ENCODE measurements at regions not wholly inside any gene's neighbourhood (a gene's known extent, or its start where the extent isn't known, plus 50 kb on each side); places are given as distances from the start of the nearest gene placed in this dataset.

DNA sequence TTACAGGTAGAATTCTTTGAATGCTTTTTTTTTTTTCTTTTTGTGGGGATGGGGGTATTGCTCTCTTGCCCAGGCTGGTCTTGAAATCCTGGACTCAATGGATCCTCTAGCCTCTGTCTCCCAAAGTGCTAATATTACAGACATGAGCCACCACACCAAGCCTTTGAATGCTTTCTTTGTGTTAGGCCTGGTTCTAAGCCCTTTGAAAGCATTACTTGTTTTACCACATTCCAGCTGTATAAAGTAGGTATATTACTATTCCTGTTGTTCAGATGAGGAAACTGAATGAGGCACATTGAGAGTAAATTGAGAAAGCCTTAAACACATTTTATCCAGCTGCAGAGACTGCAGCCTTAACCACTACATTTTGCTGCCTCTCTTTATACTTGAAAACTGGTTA, 841.8 kb upstream of the ADGRL4 start:
- no peak for DNase-seq

DNA sequence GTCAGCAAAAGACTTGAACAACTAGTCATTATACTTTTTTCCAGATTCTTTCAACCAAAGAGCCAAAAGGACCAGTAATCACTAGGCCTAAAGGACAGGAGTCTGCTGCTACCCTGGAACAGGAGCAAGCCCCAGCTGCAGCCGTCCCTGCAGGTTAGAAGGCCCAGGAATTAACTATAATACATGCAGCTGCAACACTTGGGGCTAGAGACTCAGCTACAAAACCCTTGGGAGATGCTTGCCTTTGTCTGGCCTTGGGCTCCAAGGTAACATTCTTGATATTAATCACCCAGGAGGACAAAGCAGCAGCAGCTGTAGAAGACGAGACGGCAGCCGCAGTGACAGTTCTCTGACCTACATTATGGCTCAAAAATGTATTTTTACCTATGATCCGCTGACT, 841.2 kb upstream of the ADGRL4 start:
- DNase-seq = no peak

DNA sequence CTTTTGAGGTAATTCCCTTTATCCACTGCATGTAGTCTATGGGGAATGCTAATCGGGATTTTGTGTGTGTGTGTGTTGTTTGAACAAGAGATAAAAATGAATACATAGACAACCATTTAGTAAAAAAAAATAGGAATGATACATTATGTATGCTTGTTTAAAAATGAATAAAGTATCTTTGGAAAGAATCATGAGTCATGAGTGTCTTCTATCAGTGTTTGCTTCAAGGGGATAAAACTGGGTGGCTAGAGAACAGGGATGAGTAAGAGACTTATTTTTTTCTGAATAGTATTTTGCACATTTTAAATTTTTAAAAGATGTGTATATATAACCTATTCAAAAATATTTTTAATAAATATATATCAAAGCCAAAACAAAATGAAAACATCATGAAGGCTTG, 839.4 kb upstream of the ADGRL4 start:
- no peak for DNase-seq

DNA sequence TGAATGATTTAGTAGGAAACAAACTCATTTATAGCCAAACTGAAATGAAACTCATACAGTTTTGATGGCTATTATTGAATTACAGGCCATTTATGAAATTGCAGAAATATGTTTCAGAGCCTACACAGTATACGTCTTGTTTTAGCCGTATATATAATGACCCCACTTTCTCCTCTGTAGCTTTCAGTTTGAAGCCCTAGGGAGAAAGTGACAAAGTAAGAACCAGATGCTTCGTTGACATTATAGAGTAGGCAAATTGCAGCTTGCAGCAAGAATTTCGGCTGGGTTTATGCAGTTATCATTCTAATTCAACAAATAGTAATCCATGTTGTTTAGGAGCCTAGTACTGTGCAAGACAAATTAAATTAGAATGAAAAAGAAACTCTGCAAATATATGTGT, 836.3 kb upstream of the ADGRL4 start:
- DNase-seq = no peak

DNA sequence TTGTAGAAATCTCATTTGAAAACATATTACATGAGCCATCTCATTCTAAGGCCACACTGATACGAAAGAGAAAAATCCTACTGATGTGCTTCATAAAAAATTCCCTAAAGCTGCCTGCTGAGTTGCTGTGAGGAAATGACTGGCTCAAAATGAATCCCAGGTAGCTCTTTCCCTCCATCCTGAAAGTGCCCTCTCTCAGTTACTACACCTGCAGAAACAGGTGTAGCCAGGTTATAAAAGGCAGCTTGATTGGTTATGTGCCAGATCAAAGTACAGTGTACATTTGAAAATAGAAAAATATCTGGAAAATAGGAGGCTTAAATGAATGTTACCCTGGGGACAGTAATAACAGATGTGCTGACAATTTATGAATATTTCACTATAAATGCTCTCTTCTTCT, 833.4 kb upstream of the ADGRL4 start:
- DNase-seq = no peak

DNA sequence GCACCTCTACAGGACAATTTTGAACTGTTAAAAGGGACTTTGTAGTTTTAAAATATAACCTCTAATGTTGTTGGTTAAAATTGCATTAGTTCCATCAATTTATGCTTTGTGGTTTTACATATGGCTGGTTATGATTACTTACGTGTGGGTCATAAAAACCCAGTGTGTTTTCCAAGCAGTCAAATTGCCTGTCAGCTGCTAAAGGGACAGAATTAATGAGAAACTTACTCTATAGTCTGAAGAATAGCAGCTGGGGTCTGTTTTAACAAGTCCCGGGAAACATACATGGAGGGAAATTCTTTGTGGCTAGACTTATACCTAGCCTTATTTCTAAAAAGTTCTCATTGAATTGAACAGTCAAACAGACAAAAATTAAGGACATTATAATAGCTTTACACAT, 820.9 kb upstream of the ADGRL4 start:
- no peak for DNase-seq

DNA sequence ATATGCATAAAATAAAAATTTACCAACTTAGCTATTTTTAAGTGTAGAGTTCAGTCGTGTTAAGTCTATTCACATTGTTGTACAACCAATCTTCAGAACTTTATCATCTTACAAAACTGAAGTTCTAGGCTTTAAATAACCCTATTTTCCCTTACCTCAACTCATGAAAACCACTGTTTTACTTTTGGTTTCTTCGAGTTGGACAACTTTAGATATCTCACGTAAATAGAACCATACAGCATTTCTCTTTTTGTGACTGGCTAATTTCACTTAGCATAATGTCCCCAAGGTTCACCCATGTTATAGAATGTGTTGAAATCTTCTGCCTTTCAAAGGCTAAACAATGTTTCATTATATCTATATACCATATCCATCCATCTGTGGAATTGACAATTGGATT, 819.0 kb upstream of the ADGRL4 start:
- no peak for DNase-seq

DNA sequence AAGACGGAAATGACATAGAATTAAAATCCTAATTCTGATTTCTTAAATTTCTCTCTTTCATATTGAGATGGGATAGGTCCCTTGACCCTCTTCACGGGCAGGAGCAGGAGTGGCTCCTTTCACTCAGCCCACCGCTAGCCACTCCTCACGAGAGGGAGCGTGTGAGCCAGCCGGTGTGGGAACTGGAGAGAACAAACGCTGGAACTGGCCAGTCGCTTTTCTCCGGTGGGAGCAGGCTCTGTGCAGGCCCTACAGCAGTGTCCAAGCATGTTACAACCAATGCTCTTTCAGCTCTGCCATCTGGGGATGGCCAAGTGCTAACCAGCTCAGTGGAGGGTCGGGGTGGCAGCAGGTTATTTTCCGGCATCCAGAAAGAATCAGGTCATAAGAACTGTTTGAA, 815.5 kb upstream of the ADGRL4 start:
- DNase-seq = no peak

DNA sequence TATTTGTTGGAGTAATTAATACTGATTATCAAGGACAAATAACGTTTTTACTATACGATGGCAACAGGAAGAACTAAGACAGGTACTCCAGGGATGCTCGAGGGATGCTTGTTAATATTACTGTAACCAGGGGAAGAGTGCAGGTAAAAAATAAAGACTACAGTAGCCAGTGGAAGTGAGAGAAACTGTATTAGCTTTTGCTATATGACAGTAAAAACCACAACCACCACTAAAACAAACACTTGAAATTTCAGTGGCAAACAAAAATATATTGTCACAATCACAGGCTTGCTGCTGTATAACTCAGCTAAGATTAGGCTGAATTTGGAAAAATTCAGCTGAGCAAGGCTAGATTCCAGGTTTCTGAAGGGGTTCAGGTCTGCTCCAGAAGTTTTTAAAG, 812.6 kb upstream of the ADGRL4 start:
- no peak for DNase-seq

DNA sequence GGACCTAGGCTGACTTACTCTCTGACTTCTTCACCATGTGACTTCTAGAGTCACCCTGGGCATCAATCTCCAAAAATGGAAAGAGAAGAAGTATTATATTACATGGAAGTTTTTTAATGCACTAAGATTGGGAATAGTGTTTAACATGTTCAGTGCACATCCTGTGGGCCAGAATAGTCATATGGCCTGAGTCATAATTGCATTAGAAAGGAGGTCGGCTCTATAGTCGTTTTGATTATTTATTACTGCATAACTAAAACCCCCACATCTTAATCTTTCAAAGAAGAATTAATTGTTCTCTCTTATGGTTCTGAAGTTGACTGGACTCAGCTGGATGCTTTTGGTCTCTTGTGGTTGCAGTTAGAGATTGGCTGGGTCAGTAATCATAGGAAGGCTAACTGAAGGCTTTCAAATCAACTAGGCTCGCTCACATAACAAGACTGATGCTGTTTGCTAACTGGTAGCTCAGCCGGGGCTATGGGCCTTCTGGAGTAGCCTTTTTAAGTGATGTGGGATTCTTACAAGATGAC, 810.6 kb upstream of the ADGRL4 start:
- DNase-seq = no peak

DNA sequence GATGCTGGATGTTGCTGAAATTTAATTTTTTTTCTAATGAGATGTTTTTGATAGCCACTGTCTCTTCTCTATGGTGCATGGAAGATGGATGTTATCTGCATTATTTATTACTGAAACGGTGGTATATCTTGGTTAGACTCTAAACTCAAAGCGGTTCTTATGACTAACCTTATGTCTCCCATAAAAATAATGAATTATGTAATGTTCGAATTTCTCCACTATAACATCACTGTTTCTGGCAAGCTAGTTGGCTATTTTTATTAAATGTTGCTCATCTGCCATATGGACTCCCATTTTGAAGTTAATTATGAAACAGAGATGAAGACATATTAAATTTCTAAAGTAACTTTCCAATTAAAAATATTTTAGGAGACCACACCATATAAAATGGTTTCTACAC, 808.6 kb upstream of the ADGRL4 start:
- DNase-seq = no peak

DNA sequence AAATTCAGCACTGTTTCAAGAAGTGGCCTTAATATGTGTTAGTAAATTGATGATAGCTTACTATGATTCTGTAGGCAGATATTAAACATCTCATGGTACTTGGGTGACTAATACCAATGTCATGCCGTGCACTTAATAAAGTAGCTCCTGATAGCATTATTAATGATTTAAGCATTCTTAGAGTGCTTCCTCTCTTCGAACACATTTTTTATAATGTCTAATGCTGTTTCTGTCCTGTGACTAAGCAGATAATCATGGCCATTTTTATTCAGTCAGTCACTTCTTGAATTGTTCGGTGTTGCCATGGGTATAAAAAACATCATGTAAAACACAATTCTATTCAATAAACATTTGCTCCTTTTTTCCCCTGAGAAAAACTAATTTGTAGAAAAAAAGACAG, 804.6 kb upstream of the ADGRL4 start:
- DNase-seq = no peak

DNA sequence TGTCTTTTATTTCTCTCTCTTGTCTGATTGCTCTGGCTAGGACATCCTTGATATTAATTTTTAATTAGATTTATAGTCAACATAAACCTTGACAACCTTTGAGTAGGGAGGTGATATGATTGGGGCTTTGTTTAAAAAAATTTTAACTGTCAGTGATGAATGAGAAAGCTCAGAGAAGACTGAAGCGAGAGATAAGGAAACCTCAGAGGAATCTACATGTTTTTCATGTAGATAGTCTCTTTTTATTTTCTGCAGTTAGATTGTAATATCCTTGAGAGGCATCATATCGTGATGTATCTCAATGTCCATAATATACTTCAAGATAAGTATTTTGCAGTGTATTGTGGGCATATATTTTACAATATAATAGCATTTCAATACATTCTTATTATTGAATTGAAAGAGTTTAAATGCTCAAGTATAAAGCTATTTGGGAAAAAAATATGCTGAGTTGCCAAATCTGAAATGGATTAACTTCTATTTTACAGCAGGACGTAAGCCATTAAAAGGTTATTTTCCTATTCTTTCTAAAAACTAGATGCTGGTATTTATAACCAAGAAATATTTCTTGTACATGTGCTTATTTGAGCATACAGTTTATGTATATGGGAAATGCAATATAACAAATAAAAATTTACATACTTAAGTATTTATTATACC, 802.4 kb upstream of the ADGRL4 start:
- DNase-seq = no peak

DNA sequence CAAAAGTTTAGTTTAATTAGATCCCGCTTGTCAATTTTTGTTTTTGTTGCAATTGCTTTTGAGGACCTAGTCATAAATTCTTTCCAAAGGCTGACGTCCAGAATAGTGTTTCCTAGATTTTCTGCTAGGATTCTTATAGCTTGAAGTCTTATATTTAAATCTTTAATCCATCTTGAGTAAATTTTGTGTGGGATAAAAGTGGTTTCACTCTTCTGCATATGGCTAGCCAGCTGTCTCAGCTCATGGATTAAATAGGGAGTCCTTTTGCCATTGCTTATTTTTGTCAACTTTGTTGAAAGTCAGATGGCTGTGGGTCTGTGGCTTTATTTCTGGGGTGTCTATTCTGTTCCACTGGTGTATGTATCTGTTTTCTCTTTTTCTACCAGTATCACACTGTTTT, 801.3 kb upstream of the ADGRL4 start:
- DNase-seq = no peak

DNA sequence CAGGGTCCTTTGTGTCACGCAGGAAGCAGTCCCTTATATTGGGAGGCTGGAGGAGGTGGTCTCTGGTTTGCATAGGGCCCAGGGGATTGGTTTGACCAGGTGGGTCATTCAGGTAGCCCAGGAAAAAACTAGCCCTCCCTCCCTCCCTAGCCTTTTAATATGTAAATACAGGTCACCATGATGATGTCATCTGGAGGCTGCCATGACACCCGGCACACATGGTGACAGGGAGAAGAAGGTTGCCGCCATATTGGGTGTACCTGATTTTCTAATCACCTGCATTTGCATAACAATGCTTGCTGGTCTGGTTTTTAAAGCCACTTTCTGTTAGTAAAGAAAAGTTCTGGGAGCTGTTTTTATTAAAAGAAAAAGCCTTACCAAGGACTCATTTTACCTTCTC, 791.0 kb upstream of the ADGRL4 start:
- DNase-seq = no peak

DNA sequence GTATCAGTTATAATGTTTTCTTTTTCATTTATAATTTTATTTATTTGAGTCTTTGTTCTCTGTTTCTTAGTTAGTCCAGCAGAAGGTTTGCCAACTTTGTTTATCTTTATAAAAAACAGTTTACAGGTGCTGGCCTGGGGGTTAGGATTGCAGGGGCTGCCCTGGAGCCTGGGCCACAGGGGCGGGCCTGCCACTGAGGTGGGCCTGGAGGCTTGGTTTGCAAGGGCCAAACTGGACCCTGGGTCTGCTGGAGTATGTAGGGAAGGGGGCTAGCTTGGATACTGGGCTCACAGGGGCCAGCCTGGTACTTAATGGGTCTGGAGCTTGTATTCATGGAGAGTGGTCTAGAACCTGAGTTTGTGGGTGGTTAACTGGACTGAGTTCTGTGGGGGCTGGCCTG, 789.9 kb upstream of the ADGRL4 start:
- no peak for DNase-seq

DNA sequence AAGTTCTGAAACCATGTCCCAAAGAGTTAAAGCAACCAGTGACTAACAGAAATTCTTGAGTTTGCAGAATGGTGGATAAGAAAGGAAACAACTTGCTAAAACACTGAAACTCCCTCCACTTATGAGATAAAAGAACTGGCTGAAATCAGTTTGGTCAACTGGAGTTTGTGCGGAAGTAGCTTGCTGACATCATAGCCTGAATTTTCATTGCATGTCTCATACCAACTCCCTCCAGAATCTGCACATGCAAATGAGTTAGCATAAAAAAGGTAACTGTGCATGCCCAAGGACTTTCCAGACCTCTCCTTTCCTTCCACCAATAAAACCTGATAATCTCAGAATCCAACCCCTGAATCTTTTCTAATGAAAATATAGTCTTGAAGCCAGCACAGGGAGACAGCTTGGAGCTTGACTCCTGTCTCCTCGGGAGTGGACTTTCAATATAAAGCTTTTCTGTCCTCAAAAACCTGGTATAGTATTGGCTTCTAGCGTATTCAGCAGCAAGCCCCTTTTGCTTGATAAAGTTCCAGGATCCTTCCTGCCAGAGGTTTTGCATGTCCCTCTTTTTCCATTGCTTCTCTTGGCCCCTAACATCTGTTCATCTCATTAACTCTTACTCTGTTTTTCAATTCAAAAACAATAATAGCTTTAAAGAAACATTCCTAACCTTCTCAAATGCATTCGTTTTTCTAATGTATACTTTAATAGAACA, 785.8 kb upstream of the ADGRL4 start:
- DNase-seq = no peak

DNA sequence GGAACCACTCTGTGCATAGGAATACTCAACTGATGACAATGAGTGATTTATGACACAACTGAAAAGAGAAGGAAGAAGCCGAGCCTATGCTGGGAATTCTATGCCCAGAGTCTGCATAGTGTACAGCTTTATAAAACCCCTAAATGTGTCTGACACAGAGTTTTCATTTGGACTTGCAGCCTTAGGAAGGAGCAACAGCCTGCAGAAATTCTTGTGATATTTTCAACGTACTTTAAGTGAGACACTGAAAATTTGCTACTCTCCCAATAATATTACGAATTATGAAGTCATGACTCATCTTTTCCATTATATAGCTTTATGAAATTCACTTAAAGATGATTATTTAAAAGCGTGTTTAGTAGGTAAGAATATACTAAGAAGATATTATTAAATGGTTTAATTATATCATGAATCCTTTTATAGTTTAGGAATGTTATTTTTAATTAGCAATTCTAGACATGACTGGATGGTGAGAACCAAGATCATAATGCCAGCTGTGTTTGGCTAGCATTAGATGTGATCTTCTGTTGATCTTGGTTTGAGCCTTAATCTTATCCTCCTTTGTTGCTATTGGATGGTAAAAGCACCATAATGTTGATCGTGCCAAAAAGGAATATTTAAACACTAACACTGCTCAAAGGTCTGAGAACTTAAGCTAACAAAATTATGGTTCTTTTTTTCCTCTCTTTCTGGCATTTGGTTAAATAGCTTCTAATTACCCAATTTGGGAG, 785.1 kb upstream of the ADGRL4 start:
- no peak for DNase-seq

DNA sequence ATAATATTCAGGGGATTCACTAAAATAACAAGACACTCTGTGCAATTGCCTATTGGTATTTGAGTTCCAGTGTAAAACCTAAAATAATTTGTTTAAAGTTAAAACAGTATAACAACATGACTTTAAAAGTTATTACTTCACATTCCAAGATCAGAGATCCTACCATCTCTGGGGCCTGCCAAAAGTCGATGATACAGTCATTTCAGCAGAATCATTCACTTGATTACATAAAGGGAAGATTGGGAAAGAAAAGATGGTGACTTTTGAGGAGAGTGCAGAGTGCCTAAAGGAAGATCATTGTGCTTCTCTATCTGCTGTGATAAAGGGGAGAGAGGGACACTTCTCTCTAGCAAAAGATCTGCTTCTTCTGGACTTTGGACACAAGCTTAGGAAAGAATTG, 784.4 kb upstream of the ADGRL4 start:
- DNase-seq = no peak

DNA sequence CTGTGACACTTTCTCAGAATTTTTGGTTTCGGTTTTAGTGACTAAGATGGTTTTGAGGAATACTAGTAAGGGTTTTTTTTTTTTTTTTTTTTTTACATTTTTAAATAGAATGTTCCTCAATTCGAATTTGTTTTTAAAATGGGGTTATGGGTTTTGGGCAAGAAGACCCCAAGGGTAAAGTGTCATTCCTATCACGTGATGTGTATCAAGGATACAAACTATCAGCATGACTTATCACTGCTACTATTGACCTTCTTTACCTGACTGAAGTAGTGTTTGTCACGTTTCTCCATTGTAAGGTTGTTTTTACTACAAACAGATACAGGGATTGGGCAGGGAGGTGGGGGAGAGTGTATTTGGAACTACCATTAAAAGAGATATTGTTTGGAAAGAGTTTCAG, 781.1 kb upstream of the ADGRL4 start:
- DNase-seq = no peak

DNA sequence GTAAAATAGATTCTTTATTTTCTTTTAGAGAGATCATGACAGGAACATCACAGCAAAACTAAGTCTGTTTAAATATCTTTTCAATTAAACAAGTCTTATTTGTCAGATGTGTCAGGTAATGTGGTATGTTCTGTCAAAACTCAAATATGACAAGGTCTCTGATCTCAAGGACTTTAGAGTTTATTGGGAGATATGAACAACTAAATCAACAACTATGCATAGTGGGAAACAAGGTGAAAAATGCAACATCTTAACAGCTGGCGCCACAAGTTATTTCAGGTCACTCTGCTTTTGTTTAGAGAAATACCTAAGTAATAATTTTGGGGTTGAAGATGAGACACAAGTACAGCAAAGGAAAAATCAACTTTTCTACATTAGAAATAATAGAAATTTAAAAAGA, 779.4 kb upstream of the ADGRL4 start:
- DNase-seq = no peak

DNA sequence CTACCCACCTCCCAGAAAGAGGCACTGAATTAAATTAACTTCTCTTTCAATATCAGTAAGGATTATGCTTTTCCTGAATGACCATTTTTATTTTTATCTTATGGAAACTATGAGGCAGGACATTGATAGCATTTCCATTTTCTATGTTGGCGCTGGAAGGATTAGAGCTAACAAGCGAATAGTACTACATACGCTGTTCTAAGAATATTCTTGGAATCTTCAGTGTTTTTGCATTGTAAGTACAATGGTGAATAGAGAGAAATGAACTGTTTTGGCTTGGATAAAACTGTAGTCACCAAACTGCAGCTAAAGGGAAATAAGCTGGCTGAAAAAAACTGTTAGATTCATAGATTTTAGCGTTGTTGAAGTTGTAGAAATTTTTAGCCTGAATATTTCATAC, 779.0 kb upstream of the ADGRL4 start:
- DNase-seq = no peak

DNA sequence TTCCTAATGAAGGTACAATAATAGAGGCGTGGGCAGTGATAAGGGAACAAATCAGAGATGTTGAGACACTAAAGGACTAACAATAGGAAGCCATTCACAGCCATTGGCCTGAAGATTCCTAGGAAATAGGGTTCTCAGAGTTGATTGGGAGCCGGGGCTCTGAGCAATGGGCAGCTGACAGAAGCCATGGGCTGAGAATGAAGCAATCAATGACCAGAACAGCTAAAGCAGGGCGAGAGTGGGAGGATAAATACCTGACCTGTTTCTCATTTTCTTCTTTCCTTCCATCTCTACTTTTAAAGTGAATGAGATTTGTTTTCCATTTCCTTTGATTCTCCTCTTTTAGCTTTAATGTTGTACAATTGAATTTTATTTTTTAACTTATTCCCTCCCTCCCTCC, 774.7 kb upstream of the ADGRL4 start:
- DNase-seq = no peak
